B cell (primary cell): ENCODE measurements at regions not wholly inside any gene's neighbourhood (a gene's known extent, or its start where the extent isn't known, plus 50 kb on each side); places are given as distances from the start of the nearest gene placed in this dataset.

Experiments
- ATAC-seq: fragments of 200-7000 bp; cut with Tn5 transposase; one replicate; pipeline ENCODE4 v1.10.0; 2021; ENCODE audit warnings: low read depth, mild to moderate bottlenecking, moderate number of reproducible peaks, moderate library complexity
- CTCF ChIA-PET: fragments of 350-600 bp; sonication (Branson Sonifier 250); formaldehyde crosslinking; loops from one replicate; lab custom pipeline; 2021; ENCODE audit warnings: antibody characterized with exemption, inconsistent platforms; lab: Charles Lee
- POLR2A ChIA-PET: fragments of 350-600 bp; sonication (Branson Sonifier 250); formaldehyde crosslinking; loops from one replicate; lab custom pipeline; 2021; ENCODE audit warnings: antibody characterized with exemption; lab: Charles Lee
- DNase-seq: peaks from one replicate; pipeline ENCODE4 v3.0.0; 2013
- H2AFZ ChIP-seq: 2 replicates; pipeline ENCODE4 v1.6.1; 2012; ENCODE audit warnings: mild to moderate bottlenecking, low read depth, low read length; ENCODE audit not compliant: insufficient read depth, poor library complexity, severe bottlenecking
- H3K27ac ChIP-seq, 2 donors: 1 replicate in 1 of 2; 2 replicates in 1 of 2; pipeline ENCODE4 v1.5.1; 2012 to 2013; ENCODE audit warnings: low read length in 2 of 2, mild to moderate bottlenecking in 2 of 2, moderate library complexity in 1 of 2
- H3K27me3 ChIP-seq, 4 experiments: fragments of 200-600 bp in 1 of 4; sonication (generic) in 1 of 4; replicated peaks in 1 of 4; 1 replicate in 2 of 4; 2 replicates in 2 of 4; pipeline versions ENCODE4 v1.6.1 to v1.7.0; 2013 to 2016; ENCODE audit warnings: low read length in 3 of 4, mild to moderate bottlenecking in 2 of 4, mixed read lengths in 1 of 4, moderate library complexity in 1 of 4; ENCODE audit not compliant: insufficient read depth in 4 of 4, control insufficient read depth in 3 of 4; ENCODE audit errors: control extremely low read depth in 1 of 4
- H3K36me3 ChIP-seq, 2 experiments: replicated peaks in 1 of 2; 1 replicate in 1 of 2; 2 replicates in 1 of 2; pipeline versions ENCODE4 v1.6.1 to v1.7.1; 2013; ENCODE audit warnings: low read length in 1 of 2; ENCODE audit not compliant: insufficient read depth in 2 of 2, control insufficient read depth in 1 of 2; ENCODE audit errors: control extremely low read depth in 1 of 2, extremely low read depth in 1 of 2
- H3K4me1 ChIP-seq, 2 donors: fragments of 200-600 bp in 1 of 2; sonication (generic) in 1 of 2; 1 replicate in 1 of 2; 2 replicates in 1 of 2; pipeline versions ENCODE4 v1.5.1 to v1.6.1; 2013 to 2017; ENCODE audit warnings: low read length in 2 of 2; ENCODE audit not compliant: control insufficient read depth in 2 of 2, insufficient read depth in 2 of 2
- H3K4me2 ChIP-seq: replicated peaks from 2 replicates; pipeline ENCODE3; 2012; ENCODE audit warnings: mild to moderate bottlenecking, low read depth, low read length; ENCODE audit not compliant: poor library complexity, severe bottlenecking
- H3K4me3 ChIP-seq, 5 experiments: fragments of 200-600 bp in 1 of 5; sonication (generic) in 1 of 5; 1 replicate in 3 of 5; 2 replicates in 2 of 5; pipeline versions ENCODE4 v1.5.1 to v1.7.0; 2011 to 2016; ENCODE audit warnings: low read length in 4 of 5, mild to moderate bottlenecking in 4 of 5, low read depth in 2 of 5, control low read depth in 1 of 5, moderate library complexity in 1 of 5; ENCODE audit not compliant: insufficient read depth in 1 of 5; ENCODE audit errors: control extremely low read depth in 1 of 5, extremely low read depth in 1 of 5
- H3K79me2 ChIP-seq: fragments of 200-600 bp; sonication (generic); one replicate; pipeline ENCODE4 v1.6.0; 2016; ENCODE audit warnings: low read length; ENCODE audit not compliant: control insufficient read depth, insufficient read depth
- H3K9ac ChIP-seq: fragments of 200-600 bp; sonication (generic); 2 replicates; pipeline ENCODE4 v1.6.1; 2017; ENCODE audit warnings: mild to moderate bottlenecking, low read length, moderate library complexity
- H3K9me3 ChIP-seq, 3 donors: one replicate each; pipeline versions ENCODE4 v1.6.1 to v1.7.1; 2013; ENCODE audit warnings: low read length in 2 of 3; ENCODE audit not compliant: control insufficient read depth in 2 of 3, insufficient read depth in 1 of 3; ENCODE audit errors: control extremely low read depth in 1 of 3
- H4K20me1 ChIP-seq: 2 replicates; pipeline ENCODE4 v1.6.0; 2012; ENCODE audit warnings: mild to moderate bottlenecking, low read length; ENCODE audit not compliant: insufficient read depth, control insufficient read depth, poor library complexity, severe bottlenecking
- H3K27ac Mint-ChIP-seq: one replicate; pipeline ENCODE4 v1.8.0; 2021; ENCODE audit warnings: mixed read lengths
- H3K27me3 Mint-ChIP-seq: one replicate; pipeline ENCODE4 v1.8.0; 2021; ENCODE audit warnings: mixed read lengths
- H3K4me1 Mint-ChIP-seq: one replicate; pipeline ENCODE4 v1.8.0; 2021; ENCODE audit warnings: mixed read lengths
- H3K4me3 Mint-ChIP-seq: one replicate; pipeline ENCODE4 v1.8.0; 2021; ENCODE audit warnings: mixed read lengths
- H3K9me3 Mint-ChIP-seq: one replicate; pipeline ENCODE4 v1.8.0; 2022; ENCODE audit warnings: mixed read lengths; ENCODE audit not compliant: insufficient read depth
- EZH2 ChIP-seq: IDR thresholded peaks from 2 replicates; pipeline ENCODE4 v1.6.1; 2012; ENCODE audit warnings: borderline replicate concordance, low read depth, mild to moderate bottlenecking, moderate library complexity, low read length; ENCODE audit not compliant: insufficient read depth, poor library complexity, severe bottlenecking
- WGBS: methylation state at CpG from one replicate; pipeline ENCODE4 v1.1.5; 2013; ENCODE audit warnings: missing lambda C conversion rate; ENCODE audit not compliant: insufficient coverage; 5-methylcytosine and 5-hydroxymethylcytosine counted together
- intact Hi-C: fragments of 100-400 bp; cut with micrococcal nuclease; formaldehyde crosslinking; loops from one replicate; pipeline ENCODE4 v1.10.0; 2022
- TF ChIP-seq, protein P1 (sequence below): fragments of 200-600 bp; IDR thresholded peaks from one replicate; pipeline ENCODE4 v1.8.0; 2022; ENCODE audit warnings: antibody characterized with exemption, mild to moderate bottlenecking

DNA sequence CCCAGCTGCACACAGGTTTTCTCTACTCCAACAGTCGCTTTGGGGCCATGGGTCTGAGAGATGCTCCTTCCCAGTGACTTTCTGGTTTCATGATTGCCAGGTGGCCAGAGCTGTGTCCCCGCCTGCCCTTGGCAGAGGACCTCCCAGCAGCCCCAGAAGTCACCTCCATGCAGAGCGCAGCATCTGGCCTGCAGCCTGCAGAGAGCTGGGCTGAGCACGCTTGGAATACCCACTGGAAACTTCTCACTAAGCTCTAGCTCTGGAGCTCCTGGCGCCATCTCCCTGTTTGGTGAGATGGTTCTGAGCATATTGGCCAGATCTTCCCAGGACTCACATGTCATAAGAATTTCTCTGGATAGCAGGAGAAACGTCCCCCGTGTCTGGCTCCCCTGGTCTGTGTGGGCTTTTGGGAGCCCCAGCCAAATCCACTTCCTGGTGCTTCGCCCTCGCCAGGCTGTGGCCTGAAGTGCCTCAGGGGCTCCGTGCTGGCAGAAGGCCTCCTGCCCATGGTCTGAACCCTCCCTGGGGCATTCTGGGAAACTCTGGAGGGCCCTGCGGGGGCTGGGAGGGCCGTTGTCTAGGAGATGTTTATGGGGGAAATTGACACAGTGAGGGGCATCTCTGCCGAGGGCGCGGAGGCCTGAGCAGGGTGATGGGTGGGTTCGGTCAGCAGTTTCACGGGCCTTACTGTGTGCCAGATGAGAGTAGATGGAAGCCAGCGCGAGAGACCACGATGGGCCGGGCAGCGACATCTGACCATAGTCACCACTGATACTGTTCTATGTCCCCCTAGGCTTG, 73.2 kb upstream of the CIBAR2 start:
- peaks cover 0 to 38% (median 13%) of the 10 kb centered on the region in 3 donors for H3K9me3 ChIP-seq
- Mint-ChIP-seq H3K9me3 (peaks cover 14% of the 10 kb centered on the region), H3K4me3 (no peak overlapping the region), H3K27ac (no peak overlapping the region), H3K27me3 (peaks cover 21% of the 10 kb centered on the region), H3K4me1 (no peaks in the 10 kb centered on the region)
- H3K36me3 ChIP-seq, result no peaks in the 10 kb centered on the region
- no peak overlapping the region for H2AFZ ChIP-seq
- CTCF ChIA-PET, result no interaction called here
- ATAC-seq (no peak), DNase-seq (no peak)
- H3K4me1 ChIP-seq, result no peaks in the 10 kb centered on the region
- no peak overlapping the region for H3K9ac ChIP-seq
- TF ChIP-seq, protein P1, sequence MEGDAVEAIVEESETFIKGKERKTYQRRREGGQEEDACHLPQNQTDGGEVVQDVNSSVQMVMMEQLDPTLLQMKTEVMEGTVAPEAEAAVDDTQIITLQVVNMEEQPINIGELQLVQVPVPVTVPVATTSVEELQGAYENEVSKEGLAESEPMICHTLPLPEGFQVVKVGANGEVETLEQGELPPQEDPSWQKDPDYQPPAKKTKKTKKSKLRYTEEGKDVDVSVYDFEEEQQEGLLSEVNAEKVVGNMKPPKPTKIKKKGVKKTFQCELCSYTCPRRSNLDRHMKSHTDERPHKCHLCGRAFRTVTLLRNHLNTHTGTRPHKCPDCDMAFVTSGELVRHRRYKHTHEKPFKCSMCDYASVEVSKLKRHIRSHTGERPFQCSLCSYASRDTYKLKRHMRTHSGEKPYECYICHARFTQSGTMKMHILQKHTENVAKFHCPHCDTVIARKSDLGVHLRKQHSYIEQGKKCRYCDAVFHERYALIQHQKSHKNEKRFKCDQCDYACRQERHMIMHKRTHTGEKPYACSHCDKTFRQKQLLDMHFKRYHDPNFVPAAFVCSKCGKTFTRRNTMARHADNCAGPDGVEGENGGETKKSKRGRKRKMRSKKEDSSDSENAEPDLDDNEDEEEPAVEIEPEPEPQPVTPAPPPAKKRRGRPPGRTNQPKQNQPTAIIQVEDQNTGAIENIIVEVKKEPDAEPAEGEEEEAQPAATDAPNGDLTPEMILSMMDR, result no peak
- no peak for TF ChIP-seq EZH2
- WGBS, result 91% methylated on average over 21 of the region's 22 CpGs
- POLR2A ChIA-PET, result no interaction called here
- intact Hi-C loops, result no loop called here
- H3K4me2 ChIP-seq, result no peak overlapping the region
- no peak overlapping the region for H3K27ac ChIP-seq
- no peaks in the 10 kb centered on the region for H4K20me1 ChIP-seq
- peaks cover 0 to 8% (median 0%) of the 10 kb centered on the region in 4 experiments for H3K27me3 ChIP-seq
- no peak overlapping the region for H3K4me3 ChIP-seq
- no peaks in the 10 kb centered on the region for H3K79me2 ChIP-seq

DNA sequence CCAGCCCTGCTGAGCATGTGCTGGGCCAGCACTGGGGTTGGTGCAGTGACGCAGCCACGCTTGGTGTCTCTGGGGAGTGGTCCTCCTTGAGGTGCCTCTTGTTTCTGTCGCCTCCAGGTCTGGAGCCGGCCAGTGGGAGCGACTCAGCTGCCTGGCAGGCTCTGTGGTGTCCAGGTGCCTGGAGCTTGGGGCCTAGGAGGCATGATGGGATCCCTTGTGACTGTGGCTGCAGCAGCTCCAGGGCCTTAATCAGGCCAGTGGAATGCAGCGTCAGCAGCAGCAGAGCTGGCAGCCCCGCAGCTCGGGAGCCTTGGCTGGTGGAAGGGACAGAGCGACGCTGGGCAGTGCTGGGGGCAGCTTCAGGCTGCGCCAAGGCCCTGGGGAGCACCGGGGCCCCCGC, 74.7 kb upstream of the CIBAR2 start:
- H3K9me3 ChIP-seq, result peaks cover 0 to 47% (median 15%) of the 10 kb centered on the region in 3 donors
- peaks cover 0 to 8% (median 0%) of the 10 kb centered on the region in 4 experiments for H3K27me3 ChIP-seq
- no peaks in the 10 kb centered on the region for H4K20me1 ChIP-seq
- H3K27ac Mint-ChIP-seq, result no peak overlapping the region
- intact Hi-C loops, result no loop called here
- 89% methylated on average over 13 of the region's 13 CpGs for WGBS
- H3K4me3 Mint-ChIP-seq, result no peak overlapping the region
- H2AFZ ChIP-seq, result no peak overlapping the region
- H3K36me3 ChIP-seq, result no peaks in the 10 kb centered on the region
- CTCF ChIA-PET, result no interaction called here
- H3K27me3 Mint-ChIP-seq, result peaks cover 21% of the 10 kb centered on the region
- H3K4me3 ChIP-seq, result no peak overlapping the region
- ATAC-seq (no peak), DNase-seq (no peak)
- H3K9me3 Mint-ChIP-seq, result peaks cover 14% of the 10 kb centered on the region
- H3K27ac ChIP-seq, result no peak overlapping the region
- no peaks in the 10 kb centered on the region for H3K79me2 ChIP-seq
- H3K4me1 Mint-ChIP-seq, result no peaks in the 10 kb centered on the region
- POLR2A ChIA-PET, result no interaction called here
- H3K4me2 ChIP-seq, result no peak overlapping the region
- TF ChIP-seq EZH2, result no peak
- TF ChIP-seq, protein P1, result no peak
- no peak overlapping the region for H3K9ac ChIP-seq
- no peaks in the 10 kb centered on the region for H3K4me1 ChIP-seq
